HUES48 (cell line): ENCODE measurements at regions not wholly inside any gene's neighbourhood (a gene's known extent, or its start where the extent isn't known, plus 50 kb on each side); places are given as distances from the start of the nearest gene placed in this dataset.
A peak's percentile ranks its signal among the peaks of the same experiment; 100 is the strongest.
"Not testable (repeated sequence)": the region's sequence is repeated elsewhere in the genome, so short reads cannot be mapped to it uniquely, and the experiment has no call there.

Experiments used
- H3K27ac ChIP-seq: one replicate; pipeline ENCODE4 v1.7.0; 2013; ENCODE audit warnings: low read depth, low read length, inconsistent platforms
- H3K27me3 ChIP-seq: 2 replicates; pipeline ENCODE4 v1.6.1; 2013; ENCODE audit warnings: mild to moderate bottlenecking, low read length; ENCODE audit not compliant: control insufficient read depth, insufficient read depth
- H3K36me3 ChIP-seq: 2 replicates; pipeline ENCODE4 v1.6.1; 2013; ENCODE audit warnings: low read length; ENCODE audit not compliant: control insufficient read depth, insufficient read depth
- H3K4me1 ChIP-seq: 2 replicates; pipeline ENCODE4 v1.6.1; 2013; ENCODE audit warnings: mild to moderate bottlenecking, low read length; ENCODE audit not compliant: control insufficient read depth, insufficient read depth
- H3K4me3 ChIP-seq: 2 replicates; pipeline ENCODE4 v1.5.1; 2013; ENCODE audit warnings: mild to moderate bottlenecking, low read depth, low read length
- H3K9ac ChIP-seq: 2 replicates; pipeline ENCODE4 v1.6.1; 2013; ENCODE audit warnings: mild to moderate bottlenecking, low read depth, low read length, moderate library complexity
- H3K9me3 ChIP-seq: 2 replicates; pipeline ENCODE4 v1.6.1; 2013; ENCODE audit warnings: low read length; ENCODE audit not compliant: control insufficient read depth, insufficient read depth

- Histone ChIP-seq H3K36me3 (no peaks in the 10 kb centered on the region), H3K4me3 (no peak overlapping the region), H3K9ac (no peak overlapping the region), H3K27me3 (no peaks in the 10 kb centered on the region), H3K9me3 (no peaks in the 10 kb centered on the region), H3K4me1 (no peaks in the 10 kb centered on the region), H3K27ac (no peak overlapping the region)
These were observed 166.5 kb downstream of the PPP1R3A start for GRCh38 chr7:113752289-113752688.

- no peak overlapping the region for H3K9ac ChIP-seq
- H3K9me3 ChIP-seq = no peaks in the 10 kb centered on the region
- H3K4me3 ChIP-seq = no peak overlapping the region
- no peaks in the 10 kb centered on the region for H3K27me3 ChIP-seq
- H3K27ac ChIP-seq = no peak overlapping the region
- no peaks in the 10 kb centered on the region for H3K36me3 ChIP-seq
- H3K4me1 ChIP-seq = no peaks in the 10 kb centered on the region
These were observed 167.3 kb downstream of the PPP1R3A start for GRCh38 chr7:113751547-113751946.

GRCh38 chr7:113748385-113748784 lies 170.4 kb downstream of the PPP1R3A start:
- not testable (repeated sequence) for H3K4me3 ChIP-seq, H3K27ac ChIP-seq, H3K27me3 ChIP-seq, H3K4me1 ChIP-seq, H3K36me3 ChIP-seq, H3K9ac ChIP-seq, H3K9me3 ChIP-seq

- H3K36me3 ChIP-seq, H3K4me1 ChIP-seq, H3K27me3 ChIP-seq, H3K9ac ChIP-seq, H3K9me3 ChIP-seq, H3K27ac ChIP-seq: not testable (repeated sequence)
- H3K4me3 ChIP-seq = peak overlapping the region; percentile 21; the same call in 1 of the 2 replicates
These were observed 175.8 kb downstream of the PPP1R3A start for GRCh38 chr7:113742946-113743431.

- H3K9ac ChIP-seq = no peak overlapping the region
These were observed 176.4 kb downstream of the PPP1R3A start for GRCh38 chr7:113742377-113742776.

GRCh38 chr7:113731571-113731970 lies 187.2 kb downstream of the PPP1R3A start:
- H3K9me3 ChIP-seq = no peaks in the 10 kb centered on the region
- H3K36me3 ChIP-seq = no peaks in the 10 kb centered on the region
- no peaks in the 10 kb centered on the region for H3K4me1 ChIP-seq
- no peak overlapping the region for H3K9ac ChIP-seq
- H3K27ac ChIP-seq = no peak overlapping the region
- H3K4me3 ChIP-seq = no peak overlapping the region
- no peaks in the 10 kb centered on the region for H3K27me3 ChIP-seq

More at GRCh38 chr7:113742377-113742776, 176.4 kb downstream of the PPP1R3A start:
- H3K4me1 ChIP-seq = no peaks in the 10 kb centered on the region
- H3K27me3 ChIP-seq = no peaks in the 10 kb centered on the region
- H3K27ac ChIP-seq = no peak overlapping the region
- peaks cover 5% of the 10 kb centered on the region for H3K9me3 ChIP-seq
- H3K36me3 ChIP-seq = no peaks in the 10 kb centered on the region
- peak overlapping the region; percentile 21 for H3K4me3 ChIP-seq

- Histone ChIP-seq H3K4me1 (no peaks in the 10 kb centered on the region), H3K9ac (no peak overlapping the region), H3K27ac (no peak overlapping the region), H3K4me3 (no peak overlapping the region), H3K27me3 (no peaks in the 10 kb centered on the region), H3K36me3 (no peaks in the 10 kb centered on the region), H3K9me3 (no peaks in the 10 kb centered on the region)
These were observed 188.4 kb downstream of the PPP1R3A start for GRCh38 chr7:113730309-113730955.

GRCh38 chr7:113727486-113727885 lies 191.3 kb downstream of the PPP1R3A start:
- Histone ChIP-seq H3K9ac (no peak overlapping the region), H3K36me3 (no peaks in the 10 kb centered on the region), H3K27ac (no peak overlapping the region), H3K4me1 (no peaks in the 10 kb centered on the region), H3K4me3 (no peak overlapping the region), H3K27me3 (no peaks in the 10 kb centered on the region), H3K9me3 (no peaks in the 10 kb centered on the region)

GRCh38 chr7:113722006-113722405 lies 196.8 kb downstream of the PPP1R3A start:
- Histone ChIP-seq H3K9ac (no peak overlapping the region), H3K9me3 (no peaks in the 10 kb centered on the region), H3K27me3 (no peaks in the 10 kb centered on the region), H3K4me1 (no peaks in the 10 kb centered on the region), H3K4me3 (no peak overlapping the region), H3K27ac (no peak overlapping the region), H3K36me3 (no peaks in the 10 kb centered on the region)

- Histone ChIP-seq H3K36me3 (no peaks in the 10 kb centered on the region), H3K27ac (no peak overlapping the region), H3K4me1 (no peaks in the 10 kb centered on the region), H3K4me3 (no peak overlapping the region), H3K9me3 (no peaks in the 10 kb centered on the region), H3K27me3 (no peaks in the 10 kb centered on the region), H3K9ac (no peak overlapping the region)
These were observed 201.1 kb downstream of the PPP1R3A start for GRCh38 chr7:113717739-113718138.

GRCh38 chr7:113715981-113716856 lies 202.6 kb downstream of the PPP1R3A start:
- no peaks in the 10 kb centered on the region for H3K9me3 ChIP-seq
- H3K27me3 ChIP-seq = no peaks in the 10 kb centered on the region
- H3K27ac ChIP-seq = no peak overlapping the region
- no peaks in the 10 kb centered on the region for H3K4me1 ChIP-seq
- no peak overlapping the region for H3K4me3 ChIP-seq
- H3K36me3 ChIP-seq = no peaks in the 10 kb centered on the region
- no peak overlapping the region for H3K9ac ChIP-seq
